C4-2B (cell line): ENCODE measurements at regions not wholly inside any gene's neighbourhood (a gene's known extent, or its start where the extent isn't known, plus 50 kb on each side); places are given as distances from the start of the nearest gene placed in this dataset.

ENCODE experiments used
- H3K27ac ChIP-seq: fragments of 450-650 bp; 2 replicates; pipeline ENCODE4 v1.5.1; 2017
- CTCF ChIP-seq: fragments of 450-650 bp; conservative IDR thresholded peaks from 2 replicates; pipeline ENCODE4 v1.5.1; 2017; ENCODE audit warnings: mild to moderate bottlenecking
- ZFX ChIP-seq: fragments of 450-650 bp; IDR thresholded peaks from 2 replicates; pipeline ENCODE4 v1.6.1; 2017

GRCh38 chr14:83282706-83283105 is 1749.1 kb upstream of the SEL1L start:
- H3K27ac ChIP-seq, result no peak overlapping the region
- TF ChIP-seq CTCF (no peak), ZFX (no peak)

GRCh38 chr14:83287300-83287699 is 1753.6 kb upstream of the SEL1L start:
- H3K27ac ChIP-seq, result no peak overlapping the region
- TF ChIP-seq ZFX, result no peak
- TF ChIP-seq CTCF, result no peak

GRCh38 chr14:83289390-83289789 is 1755.7 kb upstream of the SEL1L start:
- TF ChIP-seq CTCF (no peak), ZFX (no peak)
- H3K27ac ChIP-seq, result no peak overlapping the region

GRCh38 chr14:83289896-83290295 is 1756.2 kb upstream of the SEL1L start:
- TF ChIP-seq ZFX (no peak), CTCF (no peak)
- no peak overlapping the region for H3K27ac ChIP-seq

GRCh38 chr14:83290447-83290846 is 1756.8 kb upstream of the SEL1L start:
- no peak for TF ChIP-seq ZFX
- no peak for TF ChIP-seq CTCF
- no peak overlapping the region for H3K27ac ChIP-seq

GRCh38 chr14:83291714-83292113 is 1758.1 kb upstream of the SEL1L start:
- TF ChIP-seq CTCF (no peak), ZFX (no peak)
- H3K27ac ChIP-seq, result no peak overlapping the region

- TF ChIP-seq CTCF (no peak), ZFX (no peak)
- H3K27ac ChIP-seq, result no peak overlapping the region
Observed at GRCh38 chr14:83294941-83295340, 1761.3 kb upstream of the SEL1L start.
